ENCODE measurements at regions not wholly inside any gene's neighbourhood (a gene's known extent, or its start where the extent isn't known, plus 50 kb on each side); places are given as distances from the start of the nearest gene placed in this dataset.
A peak's percentile ranks its signal among the peaks of the same experiment; 100 is the strongest.

DNA sequence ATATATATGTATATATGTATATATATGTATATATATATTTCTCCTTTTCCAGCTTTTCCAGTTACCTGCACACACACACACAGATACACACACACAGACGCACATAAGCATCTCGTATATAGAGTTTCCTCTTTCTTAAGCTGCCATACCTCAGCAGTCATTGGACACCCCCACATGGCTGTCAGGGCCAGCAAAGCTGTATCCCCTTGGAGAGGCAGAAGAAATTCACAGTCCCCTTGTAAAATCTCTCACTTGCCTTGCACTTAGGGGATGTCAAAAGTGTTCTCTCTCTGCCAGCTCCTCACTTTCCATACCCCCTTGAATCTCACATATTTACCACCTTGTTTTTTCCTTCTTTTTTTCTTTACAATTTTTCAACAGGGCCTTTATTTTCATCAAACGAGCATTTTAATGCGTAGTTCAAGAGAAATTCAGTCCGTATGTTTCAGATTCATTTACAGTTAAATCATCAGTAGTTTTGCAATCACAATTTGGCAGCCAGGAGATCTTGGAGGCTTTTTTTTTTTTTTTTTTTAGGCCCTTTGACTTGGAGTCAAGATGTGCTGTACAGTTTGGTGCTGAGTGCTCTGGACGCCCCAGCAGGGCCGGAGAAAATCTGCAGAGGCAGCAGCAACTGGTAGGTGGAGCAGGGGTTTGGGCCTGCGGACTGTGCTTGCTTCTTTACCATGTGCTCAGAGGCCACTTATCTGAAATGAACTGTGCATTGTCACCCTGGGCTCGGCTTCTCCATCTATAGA, 244.9 kb upstream of the KLF4 start:
- Histone ChIP-seq H3K9me3 (ENCODE audit: low read length) (no peaks in the 10 kb centered on the region), H3K27me3 (ENCODE audit: low read length) (no peaks in the 10 kb centered on the region), H3K9ac (ENCODE audit: low read length) (no peak overlapping the region), H3F3A (ENCODE audit: low read length, unreplicated experiment) (peaks cover 2% of the 10 kb centered on the region), H3K79me2 (ENCODE audit: low read length) (no peaks in the 10 kb centered on the region), H3K4me2 (ENCODE audit: low read length) (no peak overlapping the region), H3K4me3 (ENCODE audit: low read length) (no peak overlapping the region), H3K36me3 (ENCODE audit: low read depth, low read length) (no peaks in the 10 kb centered on the region), H3K27ac (ENCODE audit: low read length) (no peak overlapping the region), H2AFZ (ENCODE audit: low read length) (no peak overlapping the region), H4K20me1 (ENCODE audit: low read length) (no peaks in the 10 kb centered on the region), H3K9me2 (replicated peaks; ENCODE audit: low read length) (no peaks in the 10 kb centered on the region), H3K4me1 (ENCODE audit: insufficient read depth, low read length) (peaks cover 45% of the 10 kb centered on the region)
- POLR2A ChIA-PET (ENCODE audit: unreplicated experiment): no interaction called here
- DNase-seq (no peak), ATAC-seq (no peak)
- CTCF ChIA-PET: no interaction called here
- intact Hi-C loops (cut with micrococcal nuclease): loop anchor here (5.0 kb wide), 3 partner anchors 97 to 323 kb away; partner anchors contain the start of gene KLF4
- TF ChIP-seq, protein P1, sequence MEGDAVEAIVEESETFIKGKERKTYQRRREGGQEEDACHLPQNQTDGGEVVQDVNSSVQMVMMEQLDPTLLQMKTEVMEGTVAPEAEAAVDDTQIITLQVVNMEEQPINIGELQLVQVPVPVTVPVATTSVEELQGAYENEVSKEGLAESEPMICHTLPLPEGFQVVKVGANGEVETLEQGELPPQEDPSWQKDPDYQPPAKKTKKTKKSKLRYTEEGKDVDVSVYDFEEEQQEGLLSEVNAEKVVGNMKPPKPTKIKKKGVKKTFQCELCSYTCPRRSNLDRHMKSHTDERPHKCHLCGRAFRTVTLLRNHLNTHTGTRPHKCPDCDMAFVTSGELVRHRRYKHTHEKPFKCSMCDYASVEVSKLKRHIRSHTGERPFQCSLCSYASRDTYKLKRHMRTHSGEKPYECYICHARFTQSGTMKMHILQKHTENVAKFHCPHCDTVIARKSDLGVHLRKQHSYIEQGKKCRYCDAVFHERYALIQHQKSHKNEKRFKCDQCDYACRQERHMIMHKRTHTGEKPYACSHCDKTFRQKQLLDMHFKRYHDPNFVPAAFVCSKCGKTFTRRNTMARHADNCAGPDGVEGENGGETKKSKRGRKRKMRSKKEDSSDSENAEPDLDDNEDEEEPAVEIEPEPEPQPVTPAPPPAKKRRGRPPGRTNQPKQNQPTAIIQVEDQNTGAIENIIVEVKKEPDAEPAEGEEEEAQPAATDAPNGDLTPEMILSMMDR (conservative IDR thresholded peaks at IDR 0.05; ENCODE audit: low read depth, low read length): no peak
- TF ChIP-seq EZH2phosphoT487 (IDR thresholded peaks at IDR 0.05; ENCODE audit: borderline replicate concordance, low read length): no peak
- TF ChIP-seq EZH2 (IDR thresholded peaks at IDR 0.05; ENCODE audit: low read length, unreplicated experiment): no peak
- BruUV-seq (replicated peaks): no TSS peak

DNA sequence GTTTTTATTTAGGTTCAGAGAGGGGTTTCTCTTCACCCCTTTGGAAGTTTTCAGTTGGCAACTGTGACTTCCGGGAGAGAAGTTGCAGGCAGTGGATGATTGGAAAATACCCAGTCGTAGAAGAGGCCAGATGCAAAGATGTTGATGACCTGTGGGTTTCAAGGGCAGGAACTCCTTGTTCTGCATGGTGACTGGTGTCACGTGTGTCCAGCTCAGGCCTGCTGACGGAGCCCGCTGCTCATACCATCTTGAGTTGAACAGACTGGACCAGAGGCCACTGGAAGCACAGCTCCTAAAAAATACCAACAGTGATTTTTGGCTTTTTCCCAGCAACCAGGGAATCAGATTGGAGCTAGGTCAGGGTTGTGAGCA, 243.9 kb upstream of the KLF4 start:
- DNase-seq (no peak), ATAC-seq (no peak)
- peak overlapping the region; percentile 44 for H3K4me3 ChIP-seq (ENCODE audit: low read length)
- peaks cover under 1% of the 10 kb centered on the region for H3F3A ChIP-seq (ENCODE audit: low read length, unreplicated experiment)
- H3K9me2 ChIP-seq (replicated peaks; ENCODE audit: low read length): no peaks in the 10 kb centered on the region
- H3K4me1 ChIP-seq (ENCODE audit: insufficient read depth, low read length): peaks cover 36% of the 10 kb centered on the region
- intact Hi-C loops (cut with micrococcal nuclease): no loop called here
- no TSS peak for BruUV-seq (replicated peaks)
- H3K27me3 ChIP-seq (ENCODE audit: low read length): no peaks in the 10 kb centered on the region
- H3K27ac ChIP-seq (ENCODE audit: low read length): peak overlapping the region; percentile 44; the same call in 1 of the 2 replicates
- no peak overlapping the region for H3K9ac ChIP-seq (ENCODE audit: low read length)
- peak overlapping the region; percentile 78 for H3K4me2 ChIP-seq (ENCODE audit: low read length)
- TF ChIP-seq EZH2 (IDR thresholded peaks at IDR 0.05; ENCODE audit: low read length, unreplicated experiment) (no peak), EZH2phosphoT487 (IDR thresholded peaks at IDR 0.05; ENCODE audit: borderline replicate concordance, low read length) (no peak)
- H4K20me1 ChIP-seq (ENCODE audit: low read length): no peaks in the 10 kb centered on the region
- ChIA-PET CTCF (no interaction called here), POLR2A (ENCODE audit: unreplicated experiment) (no interaction called here)
- peak overlapping the region; percentile 40; the same call in 1 of the 2 replicates for H2AFZ ChIP-seq (ENCODE audit: low read length)
- no peaks in the 10 kb centered on the region for H3K79me2 ChIP-seq (ENCODE audit: low read length)
- H3K9me3 ChIP-seq (ENCODE audit: low read length): no peaks in the 10 kb centered on the region
- H3K36me3 ChIP-seq (ENCODE audit: low read depth, low read length): no peaks in the 10 kb centered on the region

DNA sequence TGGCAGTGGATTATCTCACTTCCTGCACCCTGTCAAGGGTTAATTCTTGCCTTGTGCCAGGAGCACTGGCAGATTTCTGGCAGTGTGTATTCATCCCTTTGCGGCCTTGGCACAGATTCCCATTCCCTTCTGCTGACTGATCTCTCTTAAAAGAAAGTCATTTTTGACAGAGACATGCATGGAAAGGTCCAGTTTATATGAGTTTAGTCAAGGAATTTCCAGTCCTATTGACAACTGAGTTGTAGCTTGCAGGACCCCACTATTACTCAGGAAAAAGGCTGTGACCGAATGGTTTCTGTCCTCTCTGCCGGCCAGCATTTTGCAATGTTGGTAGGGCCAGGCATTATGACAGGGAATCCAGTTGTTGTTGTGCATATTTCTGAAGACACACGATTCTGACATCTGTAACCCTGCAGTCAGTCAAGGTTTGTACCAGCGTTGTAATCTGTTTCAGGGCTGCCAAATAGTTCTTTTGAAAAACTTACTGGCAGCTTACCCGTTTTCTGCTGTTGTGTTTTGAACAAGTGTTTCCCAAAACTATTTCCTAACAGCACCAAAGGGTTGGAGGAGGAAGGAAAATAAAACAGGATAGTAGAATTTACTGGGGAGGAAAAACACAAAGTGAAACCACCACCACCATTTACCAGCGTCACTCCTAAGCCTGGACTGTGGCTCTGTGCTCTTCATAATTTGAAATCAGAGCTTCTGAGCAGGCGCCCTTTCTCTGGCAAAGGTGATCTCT, 243.4 kb upstream of the KLF4 start:
- Histone ChIP-seq H4K20me1 (ENCODE audit: low read length) (no peaks in the 10 kb centered on the region), H2AFZ (ENCODE audit: low read length) (peak overlapping the region; percentile 40), H3K36me3 (ENCODE audit: low read depth, low read length) (no peaks in the 10 kb centered on the region), H3K9me3 (ENCODE audit: low read length) (no peaks in the 10 kb centered on the region), H3K4me2 (ENCODE audit: low read length) (peak overlapping the region; percentile 78), H3K4me3 (ENCODE audit: low read length) (peak overlapping the region; percentile 44), H3K4me1 (ENCODE audit: insufficient read depth, low read length) (peaks cover 30% of the 10 kb centered on the region), H3K9ac (ENCODE audit: low read length) (no peak overlapping the region), H3K27ac (ENCODE audit: low read length) (peak overlapping the region; percentile 44), H3F3A (ENCODE audit: low read length, unreplicated experiment) (no peaks in the 10 kb centered on the region), H3K9me2 (replicated peaks; ENCODE audit: low read length) (no peaks in the 10 kb centered on the region), H3K27me3 (ENCODE audit: low read length) (no peaks in the 10 kb centered on the region), H3K79me2 (ENCODE audit: low read length) (no peaks in the 10 kb centered on the region)
- intact Hi-C loops (cut with micrococcal nuclease): no loop called here
- DNase-seq (peak; percentile 79), ATAC-seq (peak; percentile 83)
- CTCF ChIA-PET: no interaction called here
- POLR2A ChIA-PET (ENCODE audit: unreplicated experiment): no interaction called here
- no TSS peak for BruUV-seq (replicated peaks)
- TF ChIP-seq, protein P1 (conservative IDR thresholded peaks at IDR 0.05; ENCODE audit: low read depth, low read length): no peak
- no peak for TF ChIP-seq EZH2 (IDR thresholded peaks at IDR 0.05; ENCODE audit: low read length, unreplicated experiment)
- no peak for TF ChIP-seq EZH2phosphoT487 (IDR thresholded peaks at IDR 0.05; ENCODE audit: borderline replicate concordance, low read length)
